HCT116 (cell line): ENCODE measurements at regions not wholly inside any gene's neighbourhood (a gene's known extent, or its start where the extent isn't known, plus 50 kb on each side); places are given as distances from the start of the nearest gene placed in this dataset.

Experiments used
- CEBPB ChIP-seq: IDR thresholded peaks from 2 replicates; pipeline ENCODE4 v1.6.1; 2012; ENCODE audit warnings: low read depth
- CTCF ChIP-seq, 3 experiments: fragments of 200-600 bp in 1 of 3; sonication (generic) in 1 of 3; IDR thresholded peaks in 2 of 3; conservative IDR thresholded peaks in 1 of 3; 2 replicates each; pipeline ENCODE4 v1.5.1; 2012 to 2017; ENCODE audit warnings: low read depth in 2 of 3, low read length in 2 of 3, antibody characterized with exemption in 1 of 3, borderline replicate concordance in 1 of 3, control low read depth in 1 of 3, mild to moderate bottlenecking in 1 of 3, mixed read lengths in 1 of 3, mixed run types in 1 of 3, moderate library complexity in 1 of 3; ENCODE audit not compliant: insufficient read depth in 1 of 3
- EZH2 ChIP-seq: fragments of 200-600 bp; sonication (generic); IDR thresholded peaks from 2 replicates; pipeline ENCODE4 v1.6.1; 2017; ENCODE audit warnings: antibody characterized with exemption, mixed run types
- EZH2phosphoT487 ChIP-seq: fragments of 200-600 bp; IDR thresholded peaks from 2 replicates; pipeline ENCODE4 v1.6.1; 2018; ENCODE audit warnings: antibody characterized with exemption, borderline replicate concordance
- MAX ChIP-seq: IDR thresholded peaks from 2 replicates; pipeline ENCODE4 v1.6.1; 2012
- POLR2A ChIP-seq: IDR thresholded peaks from 2 replicates; pipeline ENCODE4 v1.7.0; 2011; ENCODE audit warnings: borderline replicate concordance; ENCODE audit not compliant: insufficient read depth, insufficient read length; ENCODE audit errors: extremely low read depth
- POLR2AphosphoS5 ChIP-seq: IDR thresholded peaks from 2 replicates; pipeline ENCODE4 v1.6.1; 2011; ENCODE audit warnings: mild to moderate bottlenecking, low read depth, low read length, moderate library complexity
- RAD21 ChIP-seq: IDR thresholded peaks from 2 replicates; pipeline ENCODE4 v1.6.1; 2012; ENCODE audit warnings: low read depth, mild to moderate bottlenecking
- SIN3A ChIP-seq: IDR thresholded peaks from 2 replicates; pipeline ENCODE4 v1.6.1; 2012; ENCODE audit warnings: low read depth
- TCF7L2 ChIP-seq: IDR thresholded peaks from 2 replicates; pipeline ENCODE4 v1.7.0; 2011; ENCODE audit warnings: borderline replicate concordance, inconsistent platforms; ENCODE audit not compliant: insufficient read depth, insufficient read length; ENCODE audit errors: extremely low read depth
- YY1 ChIP-seq: IDR thresholded peaks from 2 replicates; pipeline ENCODE4 v1.6.1; 2011; ENCODE audit warnings: low read length, low read depth, moderate library complexity, mild to moderate bottlenecking; ENCODE audit not compliant: insufficient replicate concordance; ENCODE audit errors: extremely low read depth
- ZFX ChIP-seq: fragments of 450-650 bp; IDR thresholded peaks from 2 replicates; pipeline ENCODE4 v1.6.1; 2017
- TF ChIP-seq, protein P1 (sequence below): IDR thresholded peaks from 2 replicates; pipeline ENCODE4 v1.6.1; 2012; ENCODE audit warnings: low read depth

DNA sequence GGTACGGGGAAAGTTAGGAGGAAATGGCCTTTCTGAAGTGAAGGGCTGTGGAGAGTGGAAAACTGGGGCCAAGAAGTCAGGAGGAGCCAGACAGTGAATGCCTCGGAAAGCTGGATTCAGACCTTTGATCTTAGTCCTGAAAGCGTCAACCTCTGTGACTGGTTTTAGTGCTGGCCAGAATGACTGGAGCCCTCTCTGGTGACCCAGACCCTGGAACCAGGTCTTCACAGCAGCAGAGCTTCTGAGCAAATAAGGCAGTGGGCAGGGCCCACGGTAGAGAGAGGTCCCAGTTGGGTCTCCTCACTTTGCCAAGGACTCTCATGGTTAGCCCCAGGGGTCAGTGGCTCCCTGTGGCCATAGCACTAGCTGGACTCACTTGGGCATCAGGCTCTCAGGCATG, 157.7 kb upstream of the EEPD1 start:
- TF ChIP-seq YY1 (no peak), CTCF (IDR thresholded peaks at IDR 0.05 in 2 of 3, conservative IDR thresholded peaks at IDR 0.05 in 1 of 3; ENCODE audit: borderline replicate concordance in 1 of 3, insufficient read depth in 1 of 3, low read depth in 2 of 3, low read length in 2 of 3) (no peak), ZFX (no peak), TCF7L2 (no peak), EZH2 (no peak), EZH2phosphoT487 (no peak), POLR2A (no peak), RAD21 (no peak), CEBPB (no peak), POLR2AphosphoS5 (no peak), SIN3A (no peak), MAX (no peak)
- TF ChIP-seq, protein P1, sequence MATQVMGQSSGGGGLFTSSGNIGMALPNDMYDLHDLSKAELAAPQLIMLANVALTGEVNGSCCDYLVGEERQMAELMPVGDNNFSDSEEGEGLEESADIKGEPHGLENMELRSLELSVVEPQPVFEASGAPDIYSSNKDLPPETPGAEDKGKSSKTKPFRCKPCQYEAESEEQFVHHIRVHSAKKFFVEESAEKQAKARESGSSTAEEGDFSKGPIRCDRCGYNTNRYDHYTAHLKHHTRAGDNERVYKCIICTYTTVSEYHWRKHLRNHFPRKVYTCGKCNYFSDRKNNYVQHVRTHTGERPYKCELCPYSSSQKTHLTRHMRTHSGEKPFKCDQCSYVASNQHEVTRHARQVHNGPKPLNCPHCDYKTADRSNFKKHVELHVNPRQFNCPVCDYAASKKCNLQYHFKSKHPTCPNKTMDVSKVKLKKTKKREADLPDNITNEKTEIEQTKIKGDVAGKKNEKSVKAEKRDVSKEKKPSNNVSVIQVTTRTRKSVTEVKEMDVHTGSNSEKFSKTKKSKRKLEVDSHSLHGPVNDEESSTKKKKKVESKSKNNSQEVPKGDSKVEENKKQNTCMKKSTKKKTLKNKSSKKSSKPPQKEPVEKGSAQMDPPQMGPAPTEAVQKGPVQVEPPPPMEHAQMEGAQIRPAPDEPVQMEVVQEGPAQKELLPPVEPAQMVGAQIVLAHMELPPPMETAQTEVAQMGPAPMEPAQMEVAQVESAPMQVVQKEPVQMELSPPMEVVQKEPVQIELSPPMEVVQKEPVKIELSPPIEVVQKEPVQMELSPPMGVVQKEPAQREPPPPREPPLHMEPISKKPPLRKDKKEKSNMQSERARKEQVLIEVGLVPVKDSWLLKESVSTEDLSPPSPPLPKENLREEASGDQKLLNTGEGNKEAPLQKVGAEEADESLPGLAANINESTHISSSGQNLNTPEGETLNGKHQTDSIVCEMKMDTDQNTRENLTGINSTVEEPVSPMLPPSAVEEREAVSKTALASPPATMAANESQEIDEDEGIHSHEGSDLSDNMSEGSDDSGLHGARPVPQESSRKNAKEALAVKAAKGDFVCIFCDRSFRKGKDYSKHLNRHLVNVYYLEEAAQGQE: no peak
